Lung (tissue), 11 donors: ENCODE measurements at regions not wholly inside any gene's neighbourhood (a gene's known extent, or its start where the extent isn't known, plus 50 kb on each side); places are given as distances from the start of the nearest gene placed in this dataset.

Source experiments
- ATAC-seq: fragments of 200-7000 bp; cut with Tn5 transposase; one replicate; pipeline ENCODE4 v1.9.1; 2020; ENCODE audit warnings: moderate number of reproducible peaks; ENCODE audit not compliant: insufficient read depth, low FRiP score
- DNase-seq, 3 donors: peaks; one replicate each; pipeline ENCODE4 v3.0.0-alpha.2; 2013 to 2017
- H3K27ac ChIP-seq, 2 donors: one replicate each; pipeline ENCODE4 v1.5.1; 2013; ENCODE audit warnings: mild to moderate bottlenecking in 2 of 2, moderate library complexity in 2 of 2, control low read depth in 1 of 2, inconsistent platforms in 1 of 2, low read depth in 1 of 2, low read length in 1 of 2
- H3K27me3 ChIP-seq, 3 donors: one replicate each; pipeline ENCODE4 v1.5.1; 2013; ENCODE audit warnings: low read length in 2 of 3; ENCODE audit not compliant: control insufficient read depth in 3 of 3, insufficient read depth in 3 of 3
- H3K36me3 ChIP-seq, 4 donors: one replicate each; pipeline ENCODE4 v1.5.1; 2013; ENCODE audit warnings: low read length in 4 of 4, mild to moderate bottlenecking in 1 of 4, moderate library complexity in 1 of 4; ENCODE audit not compliant: control insufficient read depth in 4 of 4, insufficient read depth in 4 of 4
- H3K4me1 ChIP-seq, 5 donors: one replicate each; pipeline ENCODE4 v1.5.1; 2013; ENCODE audit warnings: low read length in 5 of 5, mild to moderate bottlenecking in 2 of 5, moderate library complexity in 1 of 5; ENCODE audit not compliant: control insufficient read depth in 5 of 5, insufficient read depth in 5 of 5
- H3K4me3 ChIP-seq: one replicate; pipeline ENCODE4 v1.5.1; 2013; ENCODE audit warnings: mild to moderate bottlenecking, control low read depth, moderate library complexity
- H3K9ac ChIP-seq, 2 donors: one replicate each; pipeline ENCODE4 v1.5.1; 2013; ENCODE audit warnings: low read length in 2 of 2, control low read depth in 1 of 2; ENCODE audit not compliant: insufficient read depth in 1 of 2
- H3K9me3 ChIP-seq, 4 donors: one replicate each; pipeline ENCODE4 v1.5.1; 2013; ENCODE audit warnings: low read length in 3 of 4, mild to moderate bottlenecking in 1 of 4, moderate library complexity in 1 of 4; ENCODE audit not compliant: control insufficient read depth in 4 of 4, insufficient read depth in 3 of 4
- CTCF ChIP-seq: IDR thresholded peaks from 2 replicates; pipeline ENCODE4 v1.5.1; 2012; ENCODE audit warnings: mild to moderate bottlenecking; ENCODE audit errors: control extremely low read depth, extremely low read depth
- WGBS, 2 donors: extraction: QIAGEN DNeasy Blood & Tissue Kit; methylation state at CpG; one replicate each; pipeline ENCODE4 v1.1.7; 2013; 5-methylcytosine and 5-hydroxymethylcytosine counted together
- donor health status: control.
- donor health status: control.
- donor health status: Bipolar disorder and iron deficiency.
- donor health status: healthy.
- donor health status: DM: yes; HTN: yes; CAD: no.

- H3K4me3 ChIP-seq = no peak overlapping the region
- WGBS, 2 donors = 80 to 88% methylated on average over 2 of the region's 2 CpGs
- no peak for DNase-seq
- H3K9me3 ChIP-seq = peaks cover 0 to 10% (median 0%) of the 10 kb centered on the region in 4 donors
- no peaks in the 10 kb centered on the region for H3K36me3 ChIP-seq
- no peak overlapping the region for H3K27ac ChIP-seq
- H3K4me1 ChIP-seq = no peaks in the 10 kb centered on the region
- no peak overlapping the region for H3K9ac ChIP-seq
- no peak for ATAC-seq
- no peak for TF ChIP-seq CTCF
- no peaks in the 10 kb centered on the region for H3K27me3 ChIP-seq
Measured at GRCh38 chr3:189071446-189071845, 100.3 kb upstream of the TPRG1 start.

- H3K9me3 ChIP-seq = no peaks in the 10 kb centered on the region
- DNase-seq (peak in 1 of 3 donors; percentile 3), ATAC-seq (no peak)
- H3K36me3 ChIP-seq = no peaks in the 10 kb centered on the region
- TF ChIP-seq CTCF = no peak
- H3K27me3 ChIP-seq = no peaks in the 10 kb centered on the region
- peaks cover 0 to 2% (median 0%) of the 10 kb centered on the region in 5 donors for H3K4me1 ChIP-seq
- 85 to 92% methylated on average over 1 of the region's 1 CpG for WGBS, 2 donors
- H3K27ac ChIP-seq = no peak overlapping the region
- H3K4me3 ChIP-seq = no peak overlapping the region
- no peak overlapping the region for H3K9ac ChIP-seq
Measured at GRCh38 chr3:189076449-189076848, 95.3 kb upstream of the TPRG1 start.

GRCh38 chr3:189080745-189081144 is 91.0 kb upstream of the TPRG1 start:
- 54 to 57% methylated on average over 2 of the region's 2 CpGs for WGBS, 2 donors
- Histone ChIP-seq H3K36me3 (no peaks in the 10 kb centered on the region), H3K9ac (no peak overlapping the region), H3K27me3 (no peaks in the 10 kb centered on the region), H3K27ac (no peak overlapping the region), H3K9me3 (no peaks in the 10 kb centered on the region), H3K4me3 (no peak overlapping the region), H3K4me1 (peaks cover 0 to 2% (median 0%) of the 10 kb centered on the region in 5 donors)
- ATAC-seq = no peak
- DNase-seq = no peak
- TF ChIP-seq CTCF = no peak
